ENCODE measurements at regions not wholly inside any gene's neighbourhood (a gene's known extent, or its start where the extent isn't known, plus 50 kb on each side); places are given as distances from the start of the nearest gene placed in this dataset.
A peak's percentile ranks its signal among the peaks of the same experiment; 100 is the strongest.

DNA sequence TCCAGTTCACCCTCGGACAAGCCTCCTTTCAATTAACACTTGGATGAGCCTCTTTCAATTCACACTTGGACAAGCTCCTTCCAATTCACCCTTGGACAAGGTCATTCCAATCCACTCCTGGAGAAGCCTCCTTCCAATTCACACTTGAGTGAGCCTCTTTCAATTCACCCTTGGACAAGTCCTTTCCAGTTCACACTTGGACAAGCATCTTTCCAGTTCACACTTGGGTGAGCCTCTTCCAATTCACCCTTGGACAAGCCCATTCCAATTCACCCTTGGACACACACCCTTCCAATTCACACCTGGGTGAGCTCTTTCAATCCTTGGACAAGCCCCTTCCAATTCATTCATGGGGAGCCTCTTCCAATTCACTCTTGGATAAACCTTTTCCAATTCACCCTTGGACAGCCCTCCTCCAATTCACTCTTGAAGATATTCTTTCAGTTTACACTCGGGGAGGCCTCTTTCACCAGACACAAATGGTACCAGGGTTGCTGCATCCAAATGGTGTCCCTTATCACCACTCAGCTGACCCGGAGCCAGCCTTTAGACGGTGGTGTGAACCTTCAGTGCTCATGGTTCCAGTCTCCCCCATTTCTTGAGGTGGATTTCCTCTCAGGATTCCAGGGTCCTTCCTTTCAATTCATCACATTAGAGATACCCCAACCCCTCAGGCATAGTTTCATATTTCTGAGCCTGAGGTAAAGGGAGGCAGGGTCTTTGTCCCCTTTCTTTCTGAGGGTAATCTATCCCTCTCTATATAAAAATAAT is 183.6 kb downstream of the SH3BP4 start:
- Histone ChIP-seq H3K4me1 (ENCODE audit: control insufficient read depth in 2 of 2, insufficient read depth in 1 of 2, low read depth in 1 of 2, low read length in 2 of 2) (no peaks in the 10 kb centered on the region), H3K79me1 (ENCODE audit: low read depth, low read length) (no peaks in the 10 kb centered on the region), H2BK15ac (ENCODE audit: low read length) (no peak overlapping the region), H4K8ac (ENCODE audit: low read depth, low read length) (no peak overlapping the region), H4K91ac (ENCODE audit: low read depth, low read length, poor library complexity) (no peak overlapping the region), H3K23ac (ENCODE audit: low read depth, low read length, poor library complexity) (no peak overlapping the region), H3K36me3 (replicated peaks in 1 of 2; ENCODE audit: control insufficient read depth in 2 of 2, insufficient read depth in 2 of 2, low read length in 2 of 2) (no peaks in the 10 kb centered on the region), H2BK12ac (ENCODE audit: low read length) (no peak overlapping the region), H2AFZ (ENCODE audit: low read length) (no peak overlapping the region), H3K9ac (ENCODE audit: low read depth, low read length, poor library complexity) (no peak overlapping the region), H3K4me3 (ENCODE audit: low read length in 2 of 2) (no peak overlapping the region), H2BK120ac (ENCODE audit: low read depth, low read length) (no peak overlapping the region), H2AK5ac (ENCODE audit: low read depth, low read length) (no peak overlapping the region), H3K9me3 (replicated peaks in 1 of 2; ENCODE audit: control insufficient read depth in 2 of 2, insufficient read depth in 1 of 2, low read depth in 1 of 2, low read length in 2 of 2) (peaks cover 0 to 6% of the 10 kb centered on the region in 2 donors), H3K27me3 (ENCODE audit: control insufficient read depth in 3 of 3, insufficient read depth in 3 of 3, low read depth in 1 of 3, low read length in 3 of 3) (no peaks in the 10 kb centered on the region), H3K18ac (ENCODE audit: low read length) (no peak overlapping the region), H2BK5ac (ENCODE audit: low read length) (no peak overlapping the region), H3K4me2 (ENCODE audit: insufficient read depth, low read length, poor library complexity, severe bottlenecking) (no peak overlapping the region), H3K4ac (ENCODE audit: low read length) (no peak overlapping the region), H3K14ac (ENCODE audit: low read length) (no peak overlapping the region), H3K27ac (replicated peaks; ENCODE audit: low read length) (no peak overlapping the region)
- WGBS, 2 donors (ENCODE audit: extremely low coverage in 2 of 2, insufficient read length in 2 of 2, insufficient replicate concordance in 1 of 2) = no CpG with 5 or more reads among the region's 4 CpGs
- no peak for DNase-seq (ENCODE audit: low spot score)

DNA sequence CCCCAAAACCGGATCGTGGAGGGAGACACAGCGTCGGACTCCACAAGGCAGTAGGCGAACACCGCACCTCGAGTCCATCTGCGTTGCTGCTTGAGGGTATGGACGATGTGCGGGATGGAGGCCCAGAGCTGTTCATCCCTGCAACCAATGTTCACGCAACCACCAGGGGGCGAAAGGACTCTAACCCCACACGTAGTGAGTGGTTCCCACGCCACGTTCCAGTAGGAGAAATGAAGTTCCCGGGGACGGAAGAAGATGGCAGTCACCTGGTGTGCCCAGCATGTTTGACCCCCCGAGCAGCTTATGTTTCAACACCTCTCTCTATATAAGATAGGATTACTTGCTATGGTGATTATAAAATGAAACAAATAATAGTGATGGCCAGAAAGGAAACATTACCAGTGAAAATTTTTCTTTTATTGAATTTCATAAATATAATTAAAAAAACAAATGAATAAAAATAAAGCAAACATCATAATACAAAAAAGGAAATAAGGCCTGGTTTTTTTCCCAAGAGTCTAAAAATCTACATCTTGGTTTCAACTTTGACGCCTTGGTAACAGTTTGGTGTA is 184.3 kb downstream of the SH3BP4 start:
- H3K4me3 ChIP-seq (ENCODE audit: low read length in 2 of 2) = no peak overlapping the region
- no peak overlapping the region for H4K91ac ChIP-seq (ENCODE audit: low read depth, low read length, poor library complexity)
- H3K9ac ChIP-seq (ENCODE audit: low read depth, low read length, poor library complexity) = peak overlapping the region; percentile 50
- H4K8ac ChIP-seq (ENCODE audit: low read depth, low read length) = no peak overlapping the region
- no peak overlapping the region for H2AFZ ChIP-seq (ENCODE audit: low read length)
- no peak overlapping the region for H3K14ac ChIP-seq (ENCODE audit: low read length)
- H3K23ac ChIP-seq (ENCODE audit: low read depth, low read length, poor library complexity) = no peak overlapping the region
- no peaks in the 10 kb centered on the region for H3K36me3 ChIP-seq (replicated peaks in 1 of 2; ENCODE audit: control insufficient read depth in 2 of 2, insufficient read depth in 2 of 2, low read length in 2 of 2)
- DNase-seq (ENCODE audit: low spot score) = peak; percentile 65
- no peak overlapping the region for H3K27ac ChIP-seq (replicated peaks; ENCODE audit: low read length)
- H3K4me1 ChIP-seq (ENCODE audit: control insufficient read depth in 2 of 2, insufficient read depth in 1 of 2, low read depth in 1 of 2, low read length in 2 of 2) = no peaks in the 10 kb centered on the region
- no CpG with 5 or more reads among the region's 19 CpGs for WGBS, 2 donors (ENCODE audit: extremely low coverage in 2 of 2, insufficient read length in 2 of 2, insufficient replicate concordance in 1 of 2)
- H3K4ac ChIP-seq (ENCODE audit: low read length) = no peak overlapping the region
- no peaks in the 10 kb centered on the region for H3K79me1 ChIP-seq (ENCODE audit: low read depth, low read length)
- H3K4me2 ChIP-seq (ENCODE audit: insufficient read depth, low read length, poor library complexity, severe bottlenecking) = no peak overlapping the region
- peaks cover 0 to 6% of the 10 kb centered on the region in 2 donors for H3K9me3 ChIP-seq (replicated peaks in 1 of 2; ENCODE audit: control insufficient read depth in 2 of 2, insufficient read depth in 1 of 2, low read depth in 1 of 2, low read length in 2 of 2)
- H3K27me3 ChIP-seq (ENCODE audit: control insufficient read depth in 3 of 3, insufficient read depth in 3 of 3, low read depth in 1 of 3, low read length in 3 of 3) = no peaks in the 10 kb centered on the region
- no peak overlapping the region for H3K18ac ChIP-seq (ENCODE audit: low read length)
- H2BK120ac ChIP-seq (ENCODE audit: low read depth, low read length) = no peak overlapping the region
- no peak overlapping the region for H2BK15ac ChIP-seq (ENCODE audit: low read length)
- no peak overlapping the region for H2BK5ac ChIP-seq (ENCODE audit: low read length)
- H2AK5ac ChIP-seq (ENCODE audit: low read depth, low read length) = no peak overlapping the region
- H2BK12ac ChIP-seq (ENCODE audit: low read length) = no peak overlapping the region

DNA sequence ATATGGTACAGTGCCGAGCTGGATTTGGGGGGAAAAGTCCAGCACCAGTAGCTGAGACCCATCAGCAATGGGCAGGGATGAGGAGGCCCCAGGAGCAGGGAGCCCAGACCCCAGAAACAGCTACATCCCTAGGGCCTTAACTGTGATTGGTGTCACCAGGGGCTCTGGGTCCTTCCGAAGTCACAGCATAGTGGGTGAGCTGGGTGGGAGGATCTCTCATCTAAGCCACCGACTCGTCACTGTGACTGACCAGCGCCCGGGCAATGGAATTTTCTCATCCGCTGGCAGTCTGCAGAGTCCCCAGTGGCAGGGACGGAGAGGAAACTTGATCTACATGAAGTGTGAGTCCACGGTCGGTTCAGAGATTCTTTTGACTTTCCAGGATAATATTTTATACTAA is 186.5 kb downstream of the SH3BP4 start:
- H3K9ac ChIP-seq (ENCODE audit: low read depth, low read length, poor library complexity) = peak overlapping the region; percentile 70
- H3K4me2 ChIP-seq (ENCODE audit: insufficient read depth, low read length, poor library complexity, severe bottlenecking) = no peak overlapping the region
- no peaks in the 10 kb centered on the region for H3K4me1 ChIP-seq (ENCODE audit: control insufficient read depth in 2 of 2, insufficient read depth in 1 of 2, low read depth in 1 of 2, low read length in 2 of 2)
- H2BK5ac ChIP-seq (ENCODE audit: low read length) = no peak overlapping the region
- no peak overlapping the region for H4K8ac ChIP-seq (ENCODE audit: low read depth, low read length)
- no peak overlapping the region for H3K4me3 ChIP-seq (ENCODE audit: low read length in 2 of 2)
- DNase-seq (ENCODE audit: low spot score) = no peak
- peak overlapping the region; percentile 46 for H2BK15ac ChIP-seq (ENCODE audit: low read length)
- H2AFZ ChIP-seq (ENCODE audit: low read length) = no peak overlapping the region
- H3K27me3 ChIP-seq (ENCODE audit: control insufficient read depth in 3 of 3, insufficient read depth in 3 of 3, low read depth in 1 of 3, low read length in 3 of 3) = peaks cover 0 to 5% (median 0%) of the 10 kb centered on the region in 3 experiments
- H3K27ac ChIP-seq (replicated peaks; ENCODE audit: low read length) = no peak overlapping the region
- no peak overlapping the region for H2BK120ac ChIP-seq (ENCODE audit: low read depth, low read length)
- WGBS, 2 donors (ENCODE audit: extremely low coverage in 2 of 2, insufficient read length in 2 of 2, insufficient replicate concordance in 1 of 2) = no CpG with 5 or more reads among the region's 10 CpGs
- H4K91ac ChIP-seq (ENCODE audit: low read depth, low read length, poor library complexity) = no peak overlapping the region
- H3K36me3 ChIP-seq (replicated peaks in 1 of 2; ENCODE audit: control insufficient read depth in 2 of 2, insufficient read depth in 2 of 2, low read length in 2 of 2) = no peaks in the 10 kb centered on the region
- H3K4ac ChIP-seq (ENCODE audit: low read length) = no peak overlapping the region
- no peak overlapping the region for H3K18ac ChIP-seq (ENCODE audit: low read length)
- H2BK12ac ChIP-seq (ENCODE audit: low read length) = no peak overlapping the region
- no peak overlapping the region for H3K14ac ChIP-seq (ENCODE audit: low read length)
- H2AK5ac ChIP-seq (ENCODE audit: low read depth, low read length) = no peak overlapping the region
- H3K79me1 ChIP-seq (ENCODE audit: low read depth, low read length) = no peaks in the 10 kb centered on the region
- H3K9me3 ChIP-seq (replicated peaks in 1 of 2; ENCODE audit: control insufficient read depth in 2 of 2, insufficient read depth in 1 of 2, low read depth in 1 of 2, low read length in 2 of 2) = peaks cover 0 to 6% of the 10 kb centered on the region in 2 donors
- no peak overlapping the region for H3K23ac ChIP-seq (ENCODE audit: low read depth, low read length, poor library complexity)

DNA sequence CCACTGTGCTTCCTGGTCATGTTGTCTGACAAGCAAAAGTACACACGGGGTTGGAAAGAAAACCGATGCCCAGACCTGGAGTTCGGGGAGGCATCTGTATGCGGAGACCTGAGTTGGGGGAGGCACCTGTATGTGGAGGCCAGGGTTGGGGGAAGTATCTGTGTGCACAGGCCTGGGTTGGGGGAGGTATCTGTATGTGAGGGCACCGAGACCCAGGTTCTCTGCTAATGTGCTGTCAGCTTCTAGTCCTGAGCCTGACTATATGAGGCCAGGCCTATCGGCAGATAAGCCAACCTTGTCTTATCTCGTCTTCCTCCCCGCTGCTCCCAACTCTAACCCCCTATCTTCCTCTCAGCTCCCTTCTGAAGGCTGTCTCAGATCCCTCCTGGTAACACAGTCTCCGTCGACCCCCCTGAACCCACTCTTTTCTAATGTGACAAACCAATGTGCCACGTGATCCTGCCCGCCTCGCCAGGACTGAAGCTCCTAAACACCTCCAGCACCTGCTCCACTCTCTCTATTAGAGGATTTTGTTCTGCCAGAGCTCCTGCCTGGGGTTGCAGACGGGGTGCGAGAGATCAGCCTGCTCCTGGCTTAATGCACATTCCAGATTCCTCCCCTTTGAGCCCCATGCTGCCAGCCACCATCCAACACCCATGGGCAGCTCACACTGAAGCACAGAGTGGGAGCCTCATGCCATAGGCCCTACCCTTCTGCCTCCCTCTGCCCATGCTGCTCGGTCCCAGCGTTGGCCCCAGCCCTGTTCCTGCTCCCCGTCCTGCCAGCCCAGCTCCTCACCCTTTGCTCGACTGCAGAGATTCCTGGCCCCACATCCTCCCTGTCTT is 188.4 kb downstream of the SH3BP4 start:
- H3K18ac ChIP-seq (ENCODE audit: low read length) = peak overlapping the region; percentile 23
- DNase-seq (ENCODE audit: low spot score) = no peak
- H4K8ac ChIP-seq (ENCODE audit: low read depth, low read length) = no peak overlapping the region
- H3K4me3 ChIP-seq (ENCODE audit: low read length in 2 of 2) = no peak overlapping the region
- peaks cover 0 to 4% of the 10 kb centered on the region in 2 donors for H3K9me3 ChIP-seq (replicated peaks in 1 of 2; ENCODE audit: control insufficient read depth in 2 of 2, insufficient read depth in 1 of 2, low read depth in 1 of 2, low read length in 2 of 2)
- no peak overlapping the region for H3K27ac ChIP-seq (replicated peaks; ENCODE audit: low read length)
- H2BK120ac ChIP-seq (ENCODE audit: low read depth, low read length) = no peak overlapping the region
- H4K91ac ChIP-seq (ENCODE audit: low read depth, low read length, poor library complexity) = peak overlapping the region; percentile 56
- H3K79me1 ChIP-seq (ENCODE audit: low read depth, low read length) = no peaks in the 10 kb centered on the region
- H3K4me2 ChIP-seq (ENCODE audit: insufficient read depth, low read length, poor library complexity, severe bottlenecking) = no peak overlapping the region
- H2BK12ac ChIP-seq (ENCODE audit: low read length) = no peak overlapping the region
- no peak overlapping the region for H2BK5ac ChIP-seq (ENCODE audit: low read length)
- H3K14ac ChIP-seq (ENCODE audit: low read length) = peak overlapping the region; percentile 83
- no peak overlapping the region for H2AFZ ChIP-seq (ENCODE audit: low read length)
- peak overlapping the region; percentile 67 for H3K4ac ChIP-seq (ENCODE audit: low read length)
- H3K9ac ChIP-seq (ENCODE audit: low read depth, low read length, poor library complexity) = no peak overlapping the region
- peaks cover 0 to 8% (median 0%) of the 10 kb centered on the region in 3 experiments for H3K27me3 ChIP-seq (ENCODE audit: control insufficient read depth in 3 of 3, insufficient read depth in 3 of 3, low read depth in 1 of 3, low read length in 3 of 3)
- H3K23ac ChIP-seq (ENCODE audit: low read depth, low read length, poor library complexity) = peak overlapping the region; percentile 18
- no peak overlapping the region for H2BK15ac ChIP-seq (ENCODE audit: low read length)
- H3K36me3 ChIP-seq (replicated peaks in 1 of 2; ENCODE audit: control insufficient read depth in 2 of 2, insufficient read depth in 2 of 2, low read length in 2 of 2) = no peaks in the 10 kb centered on the region
- no CpG with 5 or more reads among the region's 19 CpGs for WGBS, 2 donors (ENCODE audit: extremely low coverage in 2 of 2, insufficient read length in 2 of 2, insufficient replicate concordance in 1 of 2)
- no peaks in the 10 kb centered on the region for H3K4me1 ChIP-seq (ENCODE audit: control insufficient read depth in 2 of 2, insufficient read depth in 1 of 2, low read depth in 1 of 2, low read length in 2 of 2)
- peak overlapping the region; percentile 30 for H2AK5ac ChIP-seq (ENCODE audit: low read depth, low read length)

All from neuronal stem cell (in vitro differentiated cells).